SK-N-SH treated with all-trans-retinoic acid at 6 μM for 48 hours (cell line): ENCODE measurements at regions not wholly inside any gene's neighbourhood (a gene's known extent, or its start where the extent isn't known, plus 50 kb on each side); places are given as distances from the start of the nearest gene placed in this dataset.

Experiments
- ATAC-seq: fragments of 200-7000 bp; cut with Tn5 transposase; 3 replicates; pipeline ENCODE4 v1.9.1; 2020; ENCODE audit warnings: mild to moderate bottlenecking, moderate library complexity
- ARNTL ChIP-seq: fragments of 450-650 bp; formaldehyde crosslinking; IDR thresholded peaks from 2 replicates; pipeline ENCODE4 v1.5.0; 2020; ENCODE audit warnings: low read depth, mild to moderate bottlenecking, moderate library complexity, borderline replicate concordance
- BACH2 ChIP-seq: fragments of 250-450 bp; sonication (Bioruptor Pico); IDR thresholded peaks from 2 replicates; pipeline ENCODE4 v1.9.0; 2021; ENCODE audit warnings: mild to moderate bottlenecking, borderline replicate concordance
- CSDC2 ChIP-seq: fragments of 250-450 bp; sonication (Bioruptor Pico); IDR thresholded peaks from 2 replicates; pipeline ENCODE4 v1.5.0; 2020; ENCODE audit warnings: mild to moderate bottlenecking, moderate library complexity
- ESRRG ChIP-seq: fragments of 250-450 bp; sonication (Bioruptor Pico); IDR thresholded peaks from 2 replicates; pipeline ENCODE4 v1.6.1; 2021; ENCODE audit warnings: mild to moderate bottlenecking
- GLIS3 ChIP-seq: fragments of 250-450 bp; sonication (Bioruptor Pico); IDR thresholded peaks from 2 replicates; pipeline ENCODE4 v1.5.0; 2020; ENCODE audit warnings: mild to moderate bottlenecking, moderate library complexity
- ISL1 ChIP-seq: fragments of 250-450 bp; sonication (Bioruptor Pico); IDR thresholded peaks from 2 replicates; pipeline ENCODE4 v2.1.2; 2022; ENCODE audit warnings: mild to moderate bottlenecking, moderate library complexity
- OSR1 ChIP-seq: fragments of 250-450 bp; sonication (Bioruptor Pico); IDR thresholded peaks from 2 replicates; pipeline ENCODE4 v1.8.0; 2022; ENCODE audit warnings: moderate library complexity, mild to moderate bottlenecking, inconsistent platforms
- PPARA ChIP-seq: fragments of 250-450 bp; sonication (Bioruptor Pico); IDR thresholded peaks from 2 replicates; pipeline ENCODE4 v1.5.0; 2020; ENCODE audit warnings: mild to moderate bottlenecking, borderline replicate concordance
- RARB ChIP-seq: fragments of 250-450 bp; sonication (Bioruptor Pico); IDR thresholded peaks from 2 replicates; pipeline ENCODE4 v1.8.0; 2021; ENCODE audit warnings: mild to moderate bottlenecking, moderate library complexity
- SNAI2 ChIP-seq: fragments of 250-450 bp; sonication (Bioruptor Pico); IDR thresholded peaks from 2 replicates; pipeline ENCODE4 v1.5.0; 2020; ENCODE audit warnings: mild to moderate bottlenecking, moderate library complexity
- TCF4 ChIP-seq: fragments of 250-450 bp; sonication (Bioruptor Pico); IDR thresholded peaks from 2 replicates; pipeline ENCODE4 v1.8.0; 2021; ENCODE audit warnings: mild to moderate bottlenecking, moderate library complexity, borderline replicate concordance
- TOX ChIP-seq: fragments of 250-450 bp; sonication (Bioruptor Pico); IDR thresholded peaks from 2 replicates; pipeline ENCODE4 v1.8.0; 2021; ENCODE audit warnings: mild to moderate bottlenecking, moderate library complexity, borderline replicate concordance
- ZC3H10 ChIP-seq: fragments of 250-450 bp; sonication (Bioruptor Pico); IDR thresholded peaks from 2 replicates; pipeline ENCODE4 v1.5.1; 2021; ENCODE audit warnings: mild to moderate bottlenecking, moderate library complexity
- ZFP3 ChIP-seq: fragments of 250-450 bp; sonication (Bioruptor Pico); IDR thresholded peaks from 2 replicates; pipeline ENCODE4 v1.5.0; 2020; ENCODE audit warnings: mild to moderate bottlenecking, moderate library complexity
- ZFP30 ChIP-seq: fragments of 450-650 bp; formaldehyde crosslinking; IDR thresholded peaks from 2 replicates; pipeline ENCODE4 v1.5.0; 2022; ENCODE audit warnings: mild to moderate bottlenecking, moderate library complexity
- ZNF565 ChIP-seq: fragments of 450-650 bp; formaldehyde crosslinking; conservative IDR thresholded peaks from 2 replicates; pipeline ENCODE4 v1.5.0; 2020; ENCODE audit warnings: low read depth, mild to moderate bottlenecking, moderate library complexity
- ZNF70 ChIP-seq: fragments of 450-650 bp; formaldehyde crosslinking; IDR thresholded peaks from 2 replicates; pipeline ENCODE4 v1.5.0; 2020; ENCODE audit warnings: mild to moderate bottlenecking, moderate library complexity
- ZNF8 ChIP-seq: fragments of 450-650 bp; formaldehyde crosslinking; IDR thresholded peaks from 2 replicates; pipeline ENCODE4 v1.5.0; 2020; ENCODE audit warnings: mild to moderate bottlenecking, moderate library complexity
- TF ChIP-seq, protein P1 (sequence below): fragments of 250-450 bp; sonication (Bioruptor Pico); IDR thresholded peaks from 2 replicates; pipeline ENCODE4 v1.5.0; 2020; ENCODE audit warnings: mild to moderate bottlenecking, moderate library complexity
- TF ChIP-seq, protein P2 (sequence below): fragments of 250-450 bp; sonication (Bioruptor Pico); IDR thresholded peaks from 2 replicates; pipeline ENCODE4 v1.5.1; 2021; ENCODE audit warnings: mild to moderate bottlenecking, moderate library complexity
- TF ChIP-seq, protein P3 (sequence below): fragments of 250-450 bp; sonication (Bioruptor Pico); IDR thresholded peaks from 2 replicates; pipeline ENCODE4 v1.8.0; 2021; ENCODE audit warnings: low read depth, mild to moderate bottlenecking, moderate library complexity, borderline replicate concordance
- TF ChIP-seq, protein P4 (sequence below): fragments of 250-450 bp; sonication (Bioruptor Pico); IDR thresholded peaks from 2 replicates; pipeline ENCODE4 v1.5.1; 2020; ENCODE audit warnings: low read depth, mild to moderate bottlenecking, moderate library complexity

DNA sequence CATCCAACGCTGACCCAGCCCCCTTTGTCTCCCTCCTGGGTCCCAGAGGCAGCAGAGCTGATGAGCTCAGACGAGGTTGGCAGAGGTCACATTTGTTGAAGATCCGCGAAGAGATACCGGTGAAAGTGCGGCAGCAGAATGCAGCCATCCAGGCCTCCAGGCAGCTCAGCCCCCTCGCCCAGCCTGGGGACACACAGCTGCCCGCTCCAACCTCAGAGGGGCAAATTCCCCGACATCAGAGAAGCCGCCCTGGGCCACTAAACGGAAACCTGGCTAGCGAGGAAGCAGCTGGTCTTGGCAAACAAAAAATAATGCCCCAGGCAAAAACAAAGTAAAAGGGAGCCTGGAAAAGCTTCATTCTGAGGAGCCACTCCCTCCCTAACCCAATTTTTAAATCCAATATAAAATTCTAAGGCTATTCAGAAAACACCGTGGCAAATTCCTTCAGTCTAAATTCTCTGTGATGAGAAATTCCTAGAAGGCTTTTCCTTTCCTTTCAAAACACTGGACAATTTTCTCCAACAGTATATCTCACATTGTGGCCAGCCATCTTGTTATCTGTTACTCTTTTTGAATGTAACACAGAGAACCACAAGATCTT, 262.4 kb downstream of the SS18 start:
- ATAC-seq = peak; percentile 65

DNA sequence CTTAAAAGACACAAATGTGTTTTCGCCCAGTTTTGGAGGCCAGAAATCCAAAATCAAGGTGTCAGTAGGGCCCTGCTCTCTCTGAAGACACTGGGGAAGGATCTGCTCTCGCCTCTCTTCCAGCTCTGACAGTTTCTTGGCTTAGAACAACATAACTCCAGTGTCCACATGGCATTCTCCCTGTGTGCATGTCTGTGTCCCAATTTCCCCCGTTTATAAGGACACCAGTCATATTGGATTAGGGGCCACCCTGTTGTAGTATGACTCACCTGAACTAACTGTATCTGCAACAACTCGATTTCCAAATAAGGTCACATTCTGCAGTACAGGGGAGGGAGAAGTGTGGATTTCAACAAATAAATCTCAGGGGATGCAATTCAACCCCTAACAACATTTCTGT, 263.2 kb downstream of the SS18 start:
- TF ChIP-seq GLIS3 (CRISPR knock-in tag) (no peak), ISL1 (CRISPR knock-in tag) (no peak), ZC3H10 (CRISPR knock-in tag) (no peak)
- TF ChIP-seq, all 23 proteins: peak for 0

More for the DNA sequence above, 262.4 kb downstream of the SS18 start:
- TF ChIP-seq TCF4 (CRISPR knock-in tag) = peak; percentile 39; the same call in 1 of the 2 replicates
- 0 out of 2 replicates have a peak, but pooled peaks have one; percentile 52 for TF ChIP-seq ZFP3 (CRISPR knock-in tag)
- TF ChIP-seq, protein P1, sequence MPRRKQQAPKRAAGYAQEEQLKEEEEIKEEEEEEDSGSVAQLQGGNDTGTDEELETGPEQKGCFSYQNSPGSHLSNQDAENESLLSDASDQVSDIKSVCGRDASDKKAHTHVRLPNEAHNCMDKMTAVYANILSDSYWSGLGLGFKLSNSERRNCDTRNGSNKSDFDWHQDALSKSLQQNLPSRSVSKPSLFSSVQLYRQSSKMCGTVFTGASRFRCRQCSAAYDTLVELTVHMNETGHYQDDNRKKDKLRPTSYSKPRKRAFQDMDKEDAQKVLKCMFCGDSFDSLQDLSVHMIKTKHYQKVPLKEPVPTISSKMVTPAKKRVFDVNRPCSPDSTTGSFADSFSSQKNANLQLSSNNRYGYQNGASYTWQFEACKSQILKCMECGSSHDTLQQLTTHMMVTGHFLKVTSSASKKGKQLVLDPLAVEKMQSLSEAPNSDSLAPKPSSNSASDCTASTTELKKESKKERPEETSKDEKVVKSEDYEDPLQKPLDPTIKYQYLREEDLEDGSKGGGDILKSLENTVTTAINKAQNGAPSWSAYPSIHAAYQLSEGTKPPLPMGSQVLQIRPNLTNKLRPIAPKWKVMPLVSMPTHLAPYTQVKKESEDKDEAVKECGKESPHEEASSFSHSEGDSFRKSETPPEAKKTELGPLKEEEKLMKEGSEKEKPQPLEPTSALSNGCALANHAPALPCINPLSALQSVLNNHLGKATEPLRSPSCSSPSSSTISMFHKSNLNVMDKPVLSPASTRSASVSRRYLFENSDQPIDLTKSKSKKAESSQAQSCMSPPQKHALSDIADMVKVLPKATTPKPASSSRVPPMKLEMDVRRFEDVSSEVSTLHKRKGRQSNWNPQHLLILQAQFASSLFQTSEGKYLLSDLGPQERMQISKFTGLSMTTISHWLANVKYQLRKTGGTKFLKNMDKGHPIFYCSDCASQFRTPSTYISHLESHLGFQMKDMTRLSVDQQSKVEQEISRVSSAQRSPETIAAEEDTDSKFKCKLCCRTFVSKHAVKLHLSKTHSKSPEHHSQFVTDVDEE (CRISPR knock-in tag) = peak; percentile 50; the same call in 1 of the 2 replicates
- TF ChIP-seq ZNF565 (CRISPR knock-in tag) = no peak

DNA sequence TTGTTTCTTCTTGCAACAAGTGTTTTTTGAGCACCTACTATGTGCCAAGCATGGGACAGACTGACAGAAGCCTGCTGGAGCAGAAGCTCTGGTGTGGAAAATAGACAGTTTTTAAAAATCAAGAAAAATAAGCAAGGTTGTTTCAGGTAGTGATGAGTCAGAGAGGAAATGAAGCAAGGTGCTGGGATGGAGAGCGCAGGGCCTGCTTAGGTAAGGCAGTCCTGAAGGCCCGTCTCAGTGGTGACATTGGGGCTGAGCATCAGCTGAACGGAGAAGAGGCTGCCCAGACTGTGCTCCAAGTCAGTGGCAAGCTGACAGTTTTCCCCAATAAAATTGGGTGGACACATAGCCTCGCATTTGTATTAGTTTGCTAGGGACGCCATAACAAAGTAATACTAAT, 263.6 kb downstream of the SS18 start:
- peak; percentile 2; the same call in 2 of the 3 replicates for ATAC-seq
- no peak for TF ChIP-seq RARB (CRISPR knock-in tag)
- no peak for TF ChIP-seq OSR1 (CRISPR knock-in tag)
- TF ChIP-seq BACH2 (CRISPR knock-in tag) = no peak
- TF ChIP-seq GLIS3 (CRISPR knock-in tag) = no peak
- TF ChIP-seq, protein P2, sequence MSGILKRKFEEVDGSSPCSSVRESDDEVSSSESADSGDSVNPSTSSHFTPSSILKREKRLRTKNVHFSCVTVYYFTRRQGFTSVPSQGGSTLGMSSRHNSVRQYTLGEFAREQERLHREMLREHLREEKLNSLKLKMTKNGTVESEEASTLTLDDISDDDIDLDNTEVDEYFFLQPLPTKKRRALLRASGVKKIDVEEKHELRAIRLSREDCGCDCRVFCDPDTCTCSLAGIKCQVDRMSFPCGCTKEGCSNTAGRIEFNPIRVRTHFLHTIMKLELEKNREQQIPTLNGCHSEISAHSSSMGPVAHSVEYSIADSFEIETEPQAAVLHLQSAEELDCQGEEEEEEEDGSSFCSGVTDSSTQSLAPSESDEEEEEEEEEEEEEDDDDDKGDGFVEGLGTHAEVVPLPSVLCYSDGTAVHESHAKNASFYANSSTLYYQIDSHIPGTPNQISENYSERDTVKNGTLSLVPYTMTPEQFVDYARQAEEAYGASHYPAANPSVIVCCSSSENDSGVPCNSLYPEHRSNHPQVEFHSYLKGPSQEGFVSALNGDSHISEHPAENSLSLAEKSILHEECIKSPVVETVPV (CRISPR knock-in tag) = no peak
- no peak for TF ChIP-seq ZNF8 (CRISPR knock-in tag)
- no peak for TF ChIP-seq SNAI2 (CRISPR knock-in tag)
- TF ChIP-seq ZFP30 (CRISPR knock-in tag) = no peak
- no peak for TF ChIP-seq ZNF565 (CRISPR knock-in tag)
- TF ChIP-seq, protein P3, sequence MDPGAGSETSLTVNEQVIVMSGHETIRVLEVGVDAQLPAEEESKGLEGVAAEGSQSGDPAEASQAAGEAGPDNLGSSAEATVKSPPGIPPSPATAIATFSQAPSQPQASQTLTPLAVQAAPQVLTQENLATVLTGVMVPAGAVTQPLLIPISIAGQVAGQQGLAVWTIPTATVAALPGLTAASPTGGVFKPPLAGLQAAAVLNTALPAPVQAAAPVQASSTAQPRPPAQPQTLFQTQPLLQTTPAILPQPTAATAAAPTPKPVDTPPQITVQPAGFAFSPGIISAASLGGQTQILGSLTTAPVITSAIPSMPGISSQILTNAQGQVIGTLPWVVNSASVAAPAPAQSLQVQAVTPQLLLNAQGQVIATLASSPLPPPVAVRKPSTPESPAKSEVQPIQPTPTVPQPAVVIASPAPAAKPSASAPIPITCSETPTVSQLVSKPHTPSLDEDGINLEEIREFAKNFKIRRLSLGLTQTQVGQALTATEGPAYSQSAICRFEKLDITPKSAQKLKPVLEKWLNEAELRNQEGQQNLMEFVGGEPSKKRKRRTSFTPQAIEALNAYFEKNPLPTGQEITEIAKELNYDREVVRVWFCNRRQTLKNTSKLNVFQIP (CRISPR knock-in tag) = no peak
- no peak for TF ChIP-seq ARNTL (CRISPR knock-in tag)
- no peak for TF ChIP-seq TOX (CRISPR knock-in tag)
- no peak for TF ChIP-seq ZC3H10 (CRISPR knock-in tag)
- no peak for TF ChIP-seq PPARA (CRISPR knock-in tag)
- no peak for TF ChIP-seq ESRRG (CRISPR knock-in tag)
- TF ChIP-seq, protein P4, sequence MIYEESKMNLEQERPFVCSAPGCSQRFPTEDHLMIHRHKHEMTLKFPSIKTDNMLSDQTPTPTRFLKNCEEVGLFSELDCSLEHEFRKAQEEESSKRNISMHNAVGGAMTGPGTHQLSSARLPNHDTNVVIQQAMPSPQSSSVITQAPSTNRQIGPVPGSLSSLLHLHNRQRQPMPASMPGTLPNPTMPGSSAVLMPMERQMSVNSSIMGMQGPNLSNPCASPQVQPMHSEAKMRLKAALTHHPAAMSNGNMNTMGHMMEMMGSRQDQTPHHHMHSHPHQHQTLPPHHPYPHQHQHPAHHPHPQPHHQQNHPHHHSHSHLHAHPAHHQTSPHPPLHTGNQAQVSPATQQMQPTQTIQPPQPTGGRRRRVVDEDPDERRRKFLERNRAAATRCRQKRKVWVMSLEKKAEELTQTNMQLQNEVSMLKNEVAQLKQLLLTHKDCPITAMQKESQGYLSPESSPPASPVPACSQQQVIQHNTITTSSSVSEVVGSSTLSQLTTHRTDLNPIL (CRISPR knock-in tag) = no peak

More for the DNA sequence above, 263.2 kb downstream of the SS18 start:
- ATAC-seq = peak; percentile 34

DNA sequence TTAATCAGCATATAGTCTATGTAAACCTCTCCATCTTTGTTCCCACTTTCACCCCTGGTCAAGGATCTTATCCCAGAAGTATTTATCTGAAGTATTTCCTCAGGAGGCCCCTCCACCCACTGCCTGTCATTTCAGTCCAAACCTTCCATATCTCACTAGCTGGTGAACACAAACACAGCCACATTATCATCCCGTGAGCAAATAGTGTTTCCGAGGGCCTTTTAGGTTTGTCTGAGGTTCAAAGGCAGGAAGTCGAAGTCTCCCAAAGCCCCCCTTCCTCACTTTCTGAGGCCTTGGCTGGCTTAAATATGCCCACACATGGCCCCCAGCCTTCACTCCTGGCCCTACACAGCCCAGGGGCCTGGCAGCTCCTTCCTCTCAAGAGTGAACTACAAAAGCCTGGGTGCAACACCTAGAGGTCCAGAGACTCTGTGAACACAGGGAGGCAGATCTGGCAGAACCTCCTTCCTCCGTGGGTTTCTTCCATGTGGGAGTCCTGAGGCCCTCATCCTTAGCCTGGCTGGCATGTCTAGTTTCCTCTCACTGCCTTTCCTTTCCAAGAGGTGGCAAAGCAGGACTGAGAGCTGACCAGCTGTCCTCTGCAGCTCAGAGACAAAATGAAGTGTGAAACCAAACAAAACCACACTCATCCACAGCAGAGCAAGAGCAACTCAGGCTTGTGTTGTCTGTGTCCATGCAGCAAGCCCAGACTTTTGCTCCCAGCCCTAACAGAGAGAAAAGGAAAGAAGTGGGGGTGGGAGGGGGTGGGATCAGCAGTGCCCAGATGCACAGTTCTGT, 264.2 kb downstream of the SS18 start:
- peak; percentile 3; the same call in 1 of the 3 replicates for ATAC-seq
- TF ChIP-seq TOX (CRISPR knock-in tag) (no peak), BACH2 (CRISPR knock-in tag) (no peak), ZNF70 (CRISPR knock-in tag) (no peak), OSR1 (CRISPR knock-in tag) (no peak), CSDC2 (CRISPR knock-in tag) (no peak), ZFP3 (CRISPR knock-in tag) (no peak), SNAI2 (CRISPR knock-in tag) (no peak), ISL1 (CRISPR knock-in tag) (no peak), ESRRG (CRISPR knock-in tag) (no peak), TCF4 (CRISPR knock-in tag) (no peak), ZFP30 (CRISPR knock-in tag) (no peak), ARNTL (CRISPR knock-in tag) (no peak), ZNF565 (CRISPR knock-in tag) (no peak), ZC3H10 (CRISPR knock-in tag) (no peak)
- TF ChIP-seq, protein P1 (CRISPR knock-in tag) = no peak
